GM12865 (cell line): ENCODE measurements at regions not wholly inside any gene's neighbourhood (a gene's known extent, or its start where the extent isn't known, plus 50 kb on each side); places are given as distances from the start of the nearest gene placed in this dataset.
A peak's percentile ranks its signal among the peaks of the same experiment; 100 is the strongest.

ENCODE experiments used
- DNase-seq: peaks from one replicate; pipeline ENCODE4 v3.0.0; 2010; ENCODE audit warnings: low read depth
- H3K4me3 ChIP-seq: 2 replicates; pipeline ENCODE4 v1.5.1; 2011; ENCODE audit warnings: mild to moderate bottlenecking, low read depth, low read length, control low read depth
- TF ChIP-seq, protein P1 (sequence below): IDR thresholded peaks from 2 replicates; pipeline ENCODE4 v1.5.1; 2011; ENCODE audit warnings: low read length, control low read depth, low read depth, inconsistent platforms; ENCODE audit not compliant: insufficient read depth; ENCODE audit errors: missing control alignments

- H3K4me3 ChIP-seq: no peak overlapping the region
- TF ChIP-seq, protein P1, sequence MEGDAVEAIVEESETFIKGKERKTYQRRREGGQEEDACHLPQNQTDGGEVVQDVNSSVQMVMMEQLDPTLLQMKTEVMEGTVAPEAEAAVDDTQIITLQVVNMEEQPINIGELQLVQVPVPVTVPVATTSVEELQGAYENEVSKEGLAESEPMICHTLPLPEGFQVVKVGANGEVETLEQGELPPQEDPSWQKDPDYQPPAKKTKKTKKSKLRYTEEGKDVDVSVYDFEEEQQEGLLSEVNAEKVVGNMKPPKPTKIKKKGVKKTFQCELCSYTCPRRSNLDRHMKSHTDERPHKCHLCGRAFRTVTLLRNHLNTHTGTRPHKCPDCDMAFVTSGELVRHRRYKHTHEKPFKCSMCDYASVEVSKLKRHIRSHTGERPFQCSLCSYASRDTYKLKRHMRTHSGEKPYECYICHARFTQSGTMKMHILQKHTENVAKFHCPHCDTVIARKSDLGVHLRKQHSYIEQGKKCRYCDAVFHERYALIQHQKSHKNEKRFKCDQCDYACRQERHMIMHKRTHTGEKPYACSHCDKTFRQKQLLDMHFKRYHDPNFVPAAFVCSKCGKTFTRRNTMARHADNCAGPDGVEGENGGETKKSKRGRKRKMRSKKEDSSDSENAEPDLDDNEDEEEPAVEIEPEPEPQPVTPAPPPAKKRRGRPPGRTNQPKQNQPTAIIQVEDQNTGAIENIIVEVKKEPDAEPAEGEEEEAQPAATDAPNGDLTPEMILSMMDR: no peak
- DNase-seq: peak; percentile 43
Observed at GRCh38 chr1:116819081-116819480, 64.9 kb downstream of the CD2 start.

DNA sequence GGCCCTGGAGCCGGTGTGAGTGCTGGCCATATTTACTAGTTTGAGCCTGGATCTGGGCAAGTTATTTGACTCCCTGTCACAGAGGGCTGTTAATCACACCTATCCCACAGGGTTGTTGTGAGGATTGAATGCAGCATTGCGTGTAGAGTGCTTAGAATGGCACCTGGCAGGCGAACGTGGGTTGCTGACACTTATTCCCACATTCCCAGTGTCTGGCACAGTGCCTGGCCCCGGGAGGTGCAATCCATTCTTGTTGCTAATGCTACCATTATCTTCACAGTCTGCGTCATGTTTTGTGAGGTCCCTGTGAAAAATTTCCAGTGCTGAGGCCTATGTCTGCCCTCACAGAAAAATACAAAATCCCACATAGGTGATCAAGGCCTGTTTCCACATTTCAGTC, 66.1 kb downstream of the CD2 start:
- no peak overlapping the region for H3K4me3 ChIP-seq
- DNase-seq: no peak
- TF ChIP-seq, protein P1: no peak

- TF ChIP-seq, protein P1: no peak
- no peak overlapping the region for H3K4me3 ChIP-seq
- no peak for DNase-seq
Observed at GRCh38 chr1:116821763-116822162, 67.5 kb downstream of the CD2 start.

- no peak for DNase-seq
- TF ChIP-seq, protein P1: no peak
- no peak overlapping the region for H3K4me3 ChIP-seq
Observed at GRCh38 chr1:116824631-116825206, 70.5 kb downstream of the CD2 start.

- TF ChIP-seq, protein P1: no peak
- H3K4me3 ChIP-seq: no peak overlapping the region
- DNase-seq: no peak
Observed at GRCh38 chr1:116825207-116825719, 71.0 kb downstream of the CD2 start.

DNA sequence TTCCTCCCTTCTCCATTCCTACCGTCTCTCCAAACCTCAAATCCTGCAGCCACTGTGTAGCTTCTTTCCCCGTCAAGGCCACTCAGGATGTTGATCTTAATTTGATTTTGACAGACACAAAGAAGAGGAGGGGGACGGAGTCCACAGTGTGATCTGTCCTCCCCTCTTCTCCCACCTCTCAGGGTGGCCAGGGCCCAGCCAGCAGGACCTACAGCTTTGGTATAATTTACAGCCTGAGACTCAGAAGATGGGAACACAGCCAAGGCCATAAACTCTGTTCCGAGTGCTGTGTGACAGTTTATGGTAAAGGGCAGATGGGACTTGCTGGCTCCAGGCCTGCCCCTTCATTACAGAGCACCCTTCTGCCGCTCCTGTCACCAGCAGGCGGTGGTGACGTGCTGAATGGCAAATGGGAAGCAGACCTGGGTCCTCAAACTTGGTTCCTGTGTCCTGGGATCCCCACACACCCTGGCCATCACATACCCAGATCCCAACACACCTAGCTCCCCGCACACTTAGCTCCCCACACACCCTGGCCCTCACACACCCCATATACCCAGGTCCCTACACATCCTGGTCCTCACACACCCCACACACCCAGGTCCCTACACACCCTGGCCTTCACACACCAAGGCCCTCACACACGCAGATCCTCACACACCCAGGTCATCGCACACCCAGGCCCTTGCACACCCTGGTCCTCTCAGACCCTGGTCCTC, 71.6 kb downstream of the CD2 start:
- no peak overlapping the region for H3K4me3 ChIP-seq
- no peak for DNase-seq
- TF ChIP-seq, protein P1: no peak
